NCI-H1417 (cell line): ENCODE measurements at regions not wholly inside any gene's neighbourhood (a gene's known extent, or its start where the extent isn't known, plus 50 kb on each side); places are given as distances from the start of the nearest gene placed in this dataset.

ENCODE experiments used
- DNase-seq, 3 experiments: peaks; one replicate each; lab custom pipeline; 2025; lab: John Stamatoyannopoulos, UW

- no peak for DNase-seq
Observed at GRCh38 chr13:82698383-82698782, 1183.9 kb downstream of the SLITRK1 start.

DNA sequence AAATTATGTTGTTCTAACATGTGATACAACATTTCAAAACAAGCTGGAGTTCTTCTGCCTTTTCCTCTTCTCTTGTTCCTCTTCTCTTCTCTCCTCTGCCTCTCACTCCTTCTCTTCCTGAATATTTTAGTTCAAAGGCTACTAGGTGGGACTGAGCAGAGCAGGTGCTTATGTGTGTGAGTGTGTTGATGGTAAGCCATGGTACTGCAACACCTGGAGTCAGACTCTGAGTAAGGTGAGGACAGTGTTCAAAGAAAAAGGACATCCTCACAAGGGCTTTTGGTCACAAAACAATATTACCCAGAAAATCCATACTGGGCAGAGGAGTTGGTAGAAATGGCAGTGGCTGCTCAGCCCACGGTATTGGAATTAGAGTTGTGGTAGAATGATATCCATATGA lies 1188.7 kb downstream of the SLITRK1 start:
- no peak for DNase-seq

DNA sequence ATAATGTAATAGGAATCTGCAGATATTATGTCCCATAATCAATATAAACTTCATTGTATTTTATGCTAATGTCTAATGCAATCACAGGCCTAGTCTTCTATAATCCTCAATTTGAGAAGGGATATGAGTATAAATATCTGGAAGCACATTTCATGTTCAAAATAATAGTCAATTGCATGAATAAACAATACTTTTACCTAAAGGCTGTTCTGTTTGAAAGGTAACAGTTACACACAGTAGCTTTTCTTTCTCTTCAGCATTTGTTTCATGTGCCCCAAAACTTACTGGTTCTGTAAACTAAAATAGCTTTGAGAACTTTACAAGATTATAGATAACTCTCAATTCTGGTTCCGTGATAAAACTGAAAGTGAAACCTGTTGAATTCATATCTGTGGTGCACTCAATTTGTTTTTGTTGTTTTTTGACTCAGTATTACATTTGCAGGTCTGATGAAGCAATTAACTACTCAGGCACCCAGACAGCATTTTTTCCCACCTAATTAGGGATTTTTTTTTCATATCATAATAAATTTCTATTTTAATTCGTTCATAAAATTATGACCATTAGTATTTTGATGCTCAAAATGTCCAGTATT lies 1193.8 kb downstream of the SLITRK1 start:
- no peak for DNase-seq

DNA sequence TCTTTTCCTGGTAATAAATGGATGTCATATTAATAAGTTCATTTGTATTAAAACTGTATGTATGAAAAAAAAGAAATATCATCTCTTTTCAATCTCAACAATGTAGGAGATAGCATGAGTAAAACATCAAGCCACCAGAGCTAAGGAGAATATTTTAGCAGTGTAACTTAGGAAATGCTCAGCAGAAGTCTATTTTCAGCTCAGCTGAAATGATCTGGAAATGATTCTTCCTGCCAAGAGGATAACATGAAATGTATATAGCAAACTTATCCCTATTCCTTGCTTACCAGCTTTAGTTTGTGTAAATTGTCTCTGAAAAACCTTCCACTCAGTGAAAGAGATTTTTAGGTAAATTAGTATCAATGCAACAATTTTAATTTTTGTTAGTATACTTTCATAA lies 1194.4 kb downstream of the SLITRK1 start:
- no peak for DNase-seq

DNA sequence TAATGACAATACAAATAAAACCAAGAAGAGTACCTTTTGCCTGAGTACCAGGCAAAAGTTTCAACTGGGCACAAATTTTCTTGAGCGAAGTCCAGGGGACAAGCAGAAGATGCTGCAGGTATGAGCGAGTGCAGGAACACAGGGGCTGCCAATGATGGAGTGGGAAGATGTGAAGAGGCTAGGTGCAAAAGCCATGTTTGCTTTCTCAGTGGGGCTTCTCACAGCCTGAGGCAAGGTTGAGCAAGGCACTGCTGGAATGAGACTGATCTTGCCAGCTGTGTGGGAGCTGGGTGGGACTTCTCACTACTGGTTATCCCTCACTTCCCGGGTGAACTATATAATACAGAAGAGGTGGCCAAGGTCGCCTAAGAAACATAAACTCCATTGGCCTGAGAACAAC lies 1200.7 kb downstream of the SLITRK1 start:
- DNase-seq, result peak in 2 of 3 experiments; percentile 48 to 75

GRCh38 chr13:82678052-82678451 lies 1204.2 kb downstream of the SLITRK1 start:
- no peak for DNase-seq

DNA sequence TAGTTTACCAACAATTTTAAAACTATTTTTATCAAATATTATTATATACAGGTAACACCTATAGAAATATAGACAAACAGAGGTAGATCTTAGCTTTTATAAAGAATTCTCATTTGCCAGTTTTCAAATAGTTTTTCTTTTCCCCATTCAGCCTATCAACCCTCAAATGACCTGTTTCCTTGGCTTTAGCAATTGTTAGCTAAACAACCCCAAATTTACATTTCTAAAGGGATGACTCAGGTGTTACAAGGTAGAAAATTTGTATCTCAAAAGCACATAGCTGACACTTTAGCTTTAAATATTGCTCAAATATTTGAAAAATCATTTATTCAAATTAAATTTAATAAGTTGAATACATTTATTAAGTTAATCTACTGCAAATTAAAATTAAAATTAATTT lies 1207.2 kb downstream of the SLITRK1 start:
- DNase-seq, result no peak

DNA sequence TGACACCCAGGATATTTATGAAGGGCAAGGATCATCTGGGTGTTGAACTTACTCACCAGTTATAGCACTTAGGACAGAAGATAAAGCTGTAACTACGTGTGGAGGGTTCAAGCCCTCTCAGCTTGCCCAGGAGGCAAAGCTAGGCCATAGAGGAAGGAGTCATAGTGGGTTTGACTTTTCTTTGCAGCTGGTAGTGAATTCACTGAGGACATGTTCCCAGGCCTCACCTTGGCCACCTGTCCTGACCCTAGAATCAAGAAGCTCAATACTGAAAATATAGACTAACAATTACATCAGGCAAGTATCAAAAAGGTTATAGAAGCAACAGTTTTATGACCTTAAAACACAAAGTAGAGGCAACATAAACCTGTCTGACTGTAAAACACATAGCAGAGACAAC lies 1207.7 kb downstream of the SLITRK1 start:
- DNase-seq, result no peak

DNA sequence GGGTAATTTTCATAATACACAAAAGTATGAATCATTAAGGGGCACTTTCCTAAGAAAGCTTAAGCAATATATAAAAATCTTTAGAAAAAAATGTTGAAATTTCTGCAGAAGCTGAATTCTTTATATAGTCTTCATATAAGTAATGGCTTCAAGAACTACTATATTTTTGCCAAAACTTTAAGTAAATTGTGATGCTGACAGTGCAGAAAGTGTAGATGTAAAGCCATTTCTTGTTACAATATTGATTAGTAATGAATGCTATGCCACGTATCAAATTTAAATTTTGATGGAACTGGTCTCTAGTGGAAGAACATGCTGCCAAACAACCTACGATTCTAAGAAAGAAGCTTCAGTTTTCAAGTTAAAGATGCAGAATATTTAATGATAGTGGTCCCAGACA lies 1210.0 kb downstream of the SLITRK1 start:
- no peak for DNase-seq

DNA sequence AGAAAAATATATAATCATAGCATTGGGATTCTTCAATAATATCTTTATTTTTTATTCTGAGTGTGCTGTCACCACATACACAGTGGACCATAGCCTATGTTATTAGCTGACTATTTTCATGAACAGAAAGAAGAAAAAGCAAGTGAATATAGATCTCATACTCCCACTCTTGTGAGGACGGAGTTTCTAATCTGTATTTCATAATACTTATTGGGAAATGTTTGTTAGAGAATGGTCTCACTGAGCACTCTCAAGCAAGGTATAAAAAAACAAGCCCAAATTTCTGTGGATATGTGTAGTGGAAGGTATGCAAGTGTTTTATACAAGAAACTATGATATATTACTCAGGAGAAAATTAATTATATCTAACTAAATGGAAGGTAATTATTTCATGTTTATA lies 1218.1 kb downstream of the SLITRK1 start:
- DNase-seq, result no peak

- no peak for DNase-seq
Observed at GRCh38 chr13:82661126-82661525, 1221.1 kb downstream of the SLITRK1 start.

- no peak for DNase-seq
Observed at GRCh38 chr13:82658811-82659210, 1223.5 kb downstream of the SLITRK1 start.

DNA sequence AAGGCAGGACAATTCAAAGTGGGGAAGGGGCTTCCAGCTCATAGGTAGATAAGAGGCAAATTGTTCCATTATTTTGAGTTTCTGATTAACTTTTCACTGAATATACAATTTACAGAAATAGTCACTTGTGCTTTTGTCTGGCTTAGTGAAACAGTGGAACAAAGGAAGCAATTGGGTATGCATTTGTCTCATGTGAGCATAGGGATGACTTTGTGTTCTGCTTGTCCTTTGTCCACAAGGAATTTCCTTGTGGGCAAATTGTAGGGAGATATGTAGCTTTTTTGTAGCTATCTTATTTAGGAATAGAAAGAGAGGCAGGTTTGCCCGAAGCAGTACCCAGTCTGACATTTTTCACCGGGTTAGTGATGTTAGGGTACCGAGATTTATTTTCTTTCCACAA lies 1224.8 kb downstream of the SLITRK1 start:
- no peak for DNase-seq

DNA sequence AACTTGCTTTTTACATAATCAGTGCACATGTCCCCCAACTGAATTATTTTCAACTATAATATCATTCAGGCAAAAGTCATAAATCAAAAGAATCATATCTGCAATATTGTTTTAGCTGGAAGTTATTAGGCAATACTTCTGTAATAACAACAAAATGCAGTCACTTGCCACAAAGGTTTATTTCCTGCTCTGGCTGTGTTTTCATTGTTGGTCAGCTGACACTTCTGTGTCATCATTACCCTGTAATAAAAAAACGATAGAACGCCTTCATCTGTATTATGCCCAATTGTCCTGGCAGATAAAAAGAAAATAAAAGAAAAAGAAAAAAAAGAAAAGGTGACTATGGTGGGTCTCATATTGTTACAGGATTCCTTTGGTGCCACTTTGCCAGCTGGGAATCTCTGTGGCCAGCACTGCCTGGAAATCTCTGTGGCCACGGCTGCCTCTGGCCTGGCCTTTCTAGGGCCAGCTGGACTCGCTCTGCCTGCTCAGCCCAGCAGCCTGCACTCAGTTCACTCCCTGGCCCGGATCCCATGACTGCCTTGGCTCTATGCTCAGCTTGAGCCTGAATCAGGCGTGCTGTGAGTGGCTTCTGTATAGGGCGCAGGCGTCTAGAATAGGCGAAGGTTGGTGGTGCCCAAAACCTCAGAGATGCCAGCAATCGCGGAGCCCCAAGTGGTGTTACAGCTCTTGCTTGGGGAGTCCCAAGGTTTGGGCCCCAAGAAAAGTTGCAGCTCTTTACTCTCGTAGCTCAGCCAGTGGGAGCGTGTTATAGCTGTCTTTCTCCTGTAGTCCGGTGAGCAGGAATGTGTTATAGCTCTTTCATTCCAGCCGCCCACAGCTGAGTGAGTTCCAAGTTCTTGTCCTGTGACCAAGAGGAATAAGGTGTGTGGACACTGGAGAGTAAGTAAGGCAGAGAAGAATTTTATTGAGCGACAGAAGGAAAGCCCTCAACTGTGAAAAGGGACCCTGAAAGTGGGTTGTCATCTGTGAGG lies 1227.1 kb downstream of the SLITRK1 start:
- no peak for DNase-seq

GRCh38 chr13:82654143-82654542 lies 1228.1 kb downstream of the SLITRK1 start:
- peak in 1 of 3 experiments; percentile 15 for DNase-seq

DNA sequence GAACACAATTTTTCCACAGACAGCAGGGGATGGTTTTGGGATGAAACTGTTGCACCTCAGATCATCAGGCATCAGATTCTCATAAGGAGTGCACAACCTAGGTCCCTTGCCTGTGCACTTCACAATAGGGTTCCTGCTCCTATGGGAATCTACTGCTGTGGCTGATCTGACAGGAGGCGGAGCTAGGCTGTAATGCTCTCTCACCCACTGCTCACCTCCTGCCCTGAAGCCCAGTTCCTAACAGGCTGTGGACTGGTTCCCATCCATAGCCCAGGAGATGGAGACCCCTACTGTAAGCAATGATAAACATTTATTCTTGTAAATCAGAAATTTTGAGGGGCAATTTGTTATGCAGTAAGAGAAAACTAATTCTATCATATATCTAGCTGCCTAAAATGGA lies 1234.7 kb downstream of the SLITRK1 start:
- DNase-seq, result no peak

DNA sequence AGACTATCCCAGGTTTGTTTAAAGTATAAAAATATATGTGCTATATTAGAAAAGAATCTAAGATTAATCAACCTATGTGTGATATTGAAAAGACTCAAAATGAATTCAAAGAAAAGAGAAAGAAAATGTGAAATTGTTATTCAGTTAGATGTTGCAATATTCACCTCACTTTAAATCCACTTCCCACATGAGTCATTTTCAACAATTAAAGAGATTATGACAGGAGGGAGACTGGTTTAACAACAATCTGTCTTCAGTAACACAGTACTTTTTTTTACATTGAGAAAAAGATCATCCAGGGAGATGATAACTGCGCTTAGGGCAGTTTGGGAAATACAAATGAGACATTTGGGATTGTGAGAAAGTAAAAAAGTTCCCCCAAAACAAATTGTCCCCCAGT lies 1246.2 kb downstream of the SLITRK1 start:
- no peak for DNase-seq

DNA sequence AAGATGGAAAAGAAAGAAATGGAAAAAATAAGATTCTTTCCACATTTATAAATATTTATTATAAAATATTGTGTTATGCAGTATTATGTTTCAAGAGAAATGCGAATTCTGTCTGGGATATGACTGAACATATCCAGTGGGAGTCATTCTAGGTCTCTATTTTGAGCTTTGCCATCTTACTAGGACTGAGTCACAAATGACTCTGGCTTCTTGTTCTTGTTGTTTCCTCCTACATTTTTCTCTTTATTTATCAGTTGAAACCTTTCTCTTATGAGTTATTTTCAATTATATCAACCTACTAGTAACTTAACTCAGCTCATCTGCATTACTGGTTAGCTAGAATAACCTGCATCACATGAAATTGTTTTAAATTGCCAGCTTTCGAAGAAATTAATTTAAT lies 1247.3 kb downstream of the SLITRK1 start:
- DNase-seq, result no peak

DNA sequence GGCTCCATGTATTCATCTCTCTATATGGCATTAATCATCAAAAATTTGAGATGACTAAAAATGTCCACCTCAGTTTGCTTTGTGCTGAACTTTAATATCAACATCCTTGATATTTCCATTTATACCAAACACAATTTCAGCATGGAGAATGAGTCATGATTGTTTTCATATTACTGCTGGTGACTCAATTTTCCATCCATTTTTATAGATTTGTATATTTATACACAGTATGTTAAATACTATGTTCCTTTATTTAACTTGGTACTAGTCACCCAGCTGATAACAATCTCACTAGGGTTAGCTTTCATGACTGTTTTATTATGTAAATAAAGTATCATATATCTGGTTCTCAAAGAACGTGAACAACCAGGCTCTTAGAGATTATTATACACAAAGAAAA lies 1255.1 kb downstream of the SLITRK1 start:
- DNase-seq, result peak in 1 of 3 experiments; percentile 63

GRCh38 chr13:82625717-82626116 lies 1256.6 kb downstream of the SLITRK1 start:
- DNase-seq, result no peak

GRCh38 chr13:82615043-82615442 lies 1267.2 kb downstream of the SLITRK1 start:
- DNase-seq, result no peak

DNA sequence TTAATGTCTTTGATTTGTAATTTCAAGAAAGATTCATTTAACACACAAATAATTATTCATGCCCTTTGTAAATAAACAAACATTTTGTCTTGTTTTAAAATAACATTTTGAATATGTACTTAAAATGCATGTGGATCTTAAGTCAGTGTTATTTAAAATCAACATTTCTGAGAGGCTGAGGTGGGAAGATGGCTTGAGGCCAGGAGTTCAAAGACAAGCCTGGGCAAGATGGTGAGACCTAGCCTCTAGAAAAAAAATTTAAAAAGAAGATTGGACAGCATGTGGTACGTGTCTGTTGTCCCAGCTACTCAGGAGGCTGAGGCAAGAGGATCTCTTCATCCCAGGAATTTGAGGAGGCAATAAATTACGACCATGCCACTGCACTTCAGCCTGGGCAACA lies 1268.2 kb downstream of the SLITRK1 start:
- peak in 1 of 3 experiments; percentile 27 for DNase-seq

DNA sequence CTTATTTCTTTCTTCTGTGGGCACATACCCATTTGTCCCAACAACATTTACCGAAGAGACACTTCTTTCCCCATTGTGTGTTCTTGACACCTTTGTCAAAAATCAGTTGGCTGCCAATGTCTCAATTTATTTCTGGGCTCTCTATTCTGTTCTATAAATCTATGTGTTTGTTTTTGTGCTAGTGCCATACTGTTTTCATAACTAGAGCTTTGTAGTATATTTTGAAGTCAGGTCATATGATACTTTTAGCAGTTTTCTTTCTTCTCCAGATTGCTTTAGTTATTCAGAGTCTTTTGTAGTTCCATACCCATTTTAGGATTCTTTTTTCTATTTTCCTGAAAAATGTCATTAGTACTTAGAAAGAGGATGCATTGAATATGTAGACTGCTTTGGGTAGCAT lies 1276.3 kb downstream of the SLITRK1 start:
- no peak for DNase-seq
